GM23338 (cell line): ENCODE measurements at regions not wholly inside any gene's neighbourhood (a gene's known extent, or its start where the extent isn't known, plus 50 kb on each side); places are given as distances from the start of the nearest gene placed in this dataset.

Experiments used
- ATAC-seq: fragments of 200-7000 bp; cut with Tn5 transposase; 3 replicates; pipeline ENCODE4 v1.9.1; 2020
- DNase-seq: peaks from one replicate; pipeline ENCODE4 v3.0.0-alpha.2; 2015; ENCODE audit warnings: low spot score
- H2AFZ ChIP-seq: fragments of 200-600 bp; sonication (generic); 2 replicates; pipeline ENCODE4 v1.8.0; 2016; ENCODE audit warnings: antibody characterized with exemption, mild to moderate bottlenecking, moderate library complexity
- H3F3A ChIP-seq: fragments of 200-600 bp; sonication (generic); replicated peaks from 2 replicates; pipeline ENCODE4 v1.8.0; 2017; ENCODE audit warnings: antibody characterized with exemption, mixed run types, low read depth
- H3K27ac ChIP-seq: fragments of 200-600 bp; sonication (generic); 2 replicates; pipeline ENCODE4 v1.6.1; 2016; ENCODE audit warnings: low read depth
- H3K27me3 ChIP-seq: fragments of 200-600 bp; sonication (generic); 2 replicates; pipeline ENCODE4 v1.8.0; 2016; ENCODE audit warnings: mild to moderate bottlenecking, mixed run types, moderate library complexity; ENCODE audit not compliant: insufficient read depth
- H3K36me3 ChIP-seq: fragments of 200-600 bp; sonication (generic); 2 replicates; pipeline ENCODE4 v1.8.0; 2016; ENCODE audit warnings: mild to moderate bottlenecking; ENCODE audit not compliant: insufficient read depth
- H3K4me1 ChIP-seq: fragments of 200-600 bp; sonication (generic); 2 replicates; pipeline ENCODE4 v1.8.0; 2016; ENCODE audit warnings: mild to moderate bottlenecking, moderate library complexity; ENCODE audit not compliant: insufficient read depth
- H3K4me2 ChIP-seq: fragments of 200-600 bp; sonication (generic); 2 replicates; pipeline ENCODE4 v1.7.1; 2017; ENCODE audit warnings: mixed run types
- H3K4me3 ChIP-seq: fragments of 200-600 bp; sonication (generic); 2 replicates; pipeline ENCODE4 v1.6.1; 2016; ENCODE audit warnings: mixed run types
- H3K79me2 ChIP-seq: fragments of 200-600 bp; sonication (generic); replicated peaks from 2 replicates; pipeline ENCODE4 v1.8.0; 2017; ENCODE audit warnings: mild to moderate bottlenecking; ENCODE audit not compliant: insufficient read depth
- H3K9me2 ChIP-seq: fragments of 200-600 bp; sonication (generic); 2 replicates; pipeline ENCODE4 v1.8.0; 2017; ENCODE audit not compliant: insufficient read depth
- H4K20me1 ChIP-seq: fragments of 200-600 bp; sonication (generic); replicated peaks from 2 replicates; pipeline ENCODE4 v1.8.0; 2017; ENCODE audit warnings: mild to moderate bottlenecking; ENCODE audit not compliant: insufficient read depth
- H3K27ac Mint-ChIP-seq: 2 replicates; pipeline ENCODE4 v1.8.0; 2020; ENCODE audit warnings: inconsistent platforms, mild to moderate bottlenecking, moderate library complexity, mixed read lengths
- H3K27me3 Mint-ChIP-seq: 3 replicates; pipeline ENCODE4 v1.8.0; 2022; ENCODE audit warnings: low read depth, mild to moderate bottlenecking, moderate library complexity, mixed read lengths, inconsistent platforms; ENCODE audit not compliant: insufficient read depth, poor library complexity
- H3K36me3 Mint-ChIP-seq: 3 replicates; pipeline ENCODE4 v1.8.0; 2021; ENCODE audit warnings: low read depth, mild to moderate bottlenecking, inconsistent platforms, moderate library complexity, mixed read lengths
- H3K4me1 Mint-ChIP-seq: 3 replicates; pipeline ENCODE4 v1.8.0; 2020; ENCODE audit warnings: mild to moderate bottlenecking, inconsistent platforms, mixed read lengths
- H3K4me3 Mint-ChIP-seq: 3 replicates; pipeline ENCODE4 v1.8.0; 2021; ENCODE audit warnings: moderate library complexity, mild to moderate bottlenecking, inconsistent platforms, mixed read lengths
- H3K9me3 Mint-ChIP-seq: 3 replicates; pipeline ENCODE4 v1.8.0; 2020; ENCODE audit warnings: moderate library complexity, mild to moderate bottlenecking, inconsistent platforms, mixed read lengths
- CREB1 ChIP-seq: fragments of 250-450 bp; sonication (Bioruptor Pico); IDR thresholded peaks from 2 replicates; pipeline ENCODE4 v1.5.0; 2020; ENCODE audit warnings: low read depth, mild to moderate bottlenecking, moderate library complexity
- EZH2phosphoT487 ChIP-seq: fragments of 200-600 bp; sonication (generic); IDR thresholded peaks from one replicate; pipeline ENCODE4 v1.8.1; 2018; ENCODE audit warnings: antibody characterized with exemption; ENCODE audit not compliant: unreplicated experiment
- JUNB ChIP-seq: IDR thresholded peaks from one replicate; pipeline ENCODE4 v1.6.1; 2016; ENCODE audit warnings: antibody characterized with exemption; ENCODE audit not compliant: unreplicated experiment
- NANOG ChIP-seq: IDR thresholded peaks from 2 replicates; pipeline ENCODE4 v1.6.1; 2016; ENCODE audit warnings: antibody characterized with exemption, borderline replicate concordance
- POLR2AphosphoS5 ChIP-seq: IDR thresholded peaks from 2 replicates; pipeline ENCODE4 v1.6.1; 2016; ENCODE audit warnings: antibody characterized with exemption, low read depth
- STAT1 ChIP-seq: IDR thresholded peaks from one replicate; pipeline ENCODE4 v1.6.1; 2016; ENCODE audit warnings: antibody characterized with exemption; ENCODE audit not compliant: unreplicated experiment
- ZNF114 ChIP-seq: fragments of 250-450 bp; sonication (Bioruptor Pico); IDR thresholded peaks from 2 replicates; pipeline ENCODE4 v1.5.0; 2020; ENCODE audit warnings: mild to moderate bottlenecking, moderate library complexity
- ZNF331 ChIP-seq: fragments of 250-450 bp; sonication (Bioruptor Pico); IDR thresholded peaks from 2 replicates; pipeline ENCODE4 v1.5.0; 2020; ENCODE audit warnings: low read depth, mild to moderate bottlenecking, moderate library complexity
- TF ChIP-seq, protein P1 (sequence below): IDR thresholded peaks from one replicate; pipeline ENCODE4 v1.6.1; 2018; ENCODE audit warnings: antibody characterized with exemption; ENCODE audit not compliant: unreplicated experiment
- TF ChIP-seq, protein P2 (sequence below), 2 experiments: fragments of 200-600 bp in 1 of 2; sonication (generic) in 1 of 2; conservative IDR thresholded peaks; 2 replicates each; pipeline versions ENCODE4 v1.5.1 to v1.6.1; 2016 to 2017; ENCODE audit warnings: antibody characterized with exemption in 2 of 2, low read depth in 2 of 2, mild to moderate bottlenecking in 2 of 2, moderate library complexity in 1 of 2
- TF ChIP-seq, protein P3 (sequence below): IDR thresholded peaks from 2 replicates; pipeline ENCODE4 v1.6.1; 2016; ENCODE audit warnings: antibody characterized with exemption

DNA sequence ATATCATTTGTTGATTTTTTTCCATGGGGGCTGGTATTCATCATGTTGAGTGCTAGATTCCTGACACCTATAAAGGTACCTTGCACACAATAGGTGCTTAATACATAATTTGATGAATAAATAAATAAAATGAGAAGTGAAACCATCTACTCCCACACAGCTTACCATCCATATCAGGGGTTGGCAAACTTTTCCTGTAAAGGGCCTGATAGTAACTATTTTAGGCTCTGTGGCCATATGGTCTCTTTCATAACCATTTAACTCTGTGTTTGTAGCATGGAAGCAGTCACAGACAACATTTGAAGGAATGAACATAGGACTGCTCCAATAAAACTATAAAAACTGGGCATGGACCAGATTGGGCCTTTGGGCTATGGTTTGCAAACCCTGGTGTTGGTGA, 100.3 kb downstream of the GCNT1 start:
- H3K27ac Mint-ChIP-seq, result no peak overlapping the region
- Histone ChIP-seq H2AFZ (no peak overlapping the region), H3K4me1 (peaks cover 4% of the 10 kb centered on the region), H3K27me3 (no peaks in the 10 kb centered on the region), H4K20me1 (no peaks in the 10 kb centered on the region), H3K4me3 (no peak overlapping the region), H3K9me2 (no peaks in the 10 kb centered on the region; the same call in 1 of the 2 replicates), H3K36me3 (no peaks in the 10 kb centered on the region; the same call in 1 of the 2 replicates), H3K27ac (no peak overlapping the region), H3F3A (no peaks in the 10 kb centered on the region), H3K79me2 (no peaks in the 10 kb centered on the region), H3K4me2 (no peak overlapping the region)
- no peak for DNase-seq
- H3K9me3 Mint-ChIP-seq, result no peaks in the 10 kb centered on the region
- H3K4me1 Mint-ChIP-seq, result peaks cover 11% of the 10 kb centered on the region; the same call in 2 of the 3 replicates
- no peak overlapping the region for H3K4me3 Mint-ChIP-seq
- H3K27me3 Mint-ChIP-seq, result peaks cover 2% of the 10 kb centered on the region
- H3K36me3 Mint-ChIP-seq, result no peaks in the 10 kb centered on the region
- no peak for ATAC-seq
- TF ChIP-seq NANOG (no peak), ZNF114 (no peak), ZNF331 (CRISPR knock-in tag) (no peak), CREB1 (CRISPR knock-in tag) (no peak), JUNB (no peak), EZH2phosphoT487 (no peak), STAT1 (no peak)
- TF ChIP-seq, protein P1, sequence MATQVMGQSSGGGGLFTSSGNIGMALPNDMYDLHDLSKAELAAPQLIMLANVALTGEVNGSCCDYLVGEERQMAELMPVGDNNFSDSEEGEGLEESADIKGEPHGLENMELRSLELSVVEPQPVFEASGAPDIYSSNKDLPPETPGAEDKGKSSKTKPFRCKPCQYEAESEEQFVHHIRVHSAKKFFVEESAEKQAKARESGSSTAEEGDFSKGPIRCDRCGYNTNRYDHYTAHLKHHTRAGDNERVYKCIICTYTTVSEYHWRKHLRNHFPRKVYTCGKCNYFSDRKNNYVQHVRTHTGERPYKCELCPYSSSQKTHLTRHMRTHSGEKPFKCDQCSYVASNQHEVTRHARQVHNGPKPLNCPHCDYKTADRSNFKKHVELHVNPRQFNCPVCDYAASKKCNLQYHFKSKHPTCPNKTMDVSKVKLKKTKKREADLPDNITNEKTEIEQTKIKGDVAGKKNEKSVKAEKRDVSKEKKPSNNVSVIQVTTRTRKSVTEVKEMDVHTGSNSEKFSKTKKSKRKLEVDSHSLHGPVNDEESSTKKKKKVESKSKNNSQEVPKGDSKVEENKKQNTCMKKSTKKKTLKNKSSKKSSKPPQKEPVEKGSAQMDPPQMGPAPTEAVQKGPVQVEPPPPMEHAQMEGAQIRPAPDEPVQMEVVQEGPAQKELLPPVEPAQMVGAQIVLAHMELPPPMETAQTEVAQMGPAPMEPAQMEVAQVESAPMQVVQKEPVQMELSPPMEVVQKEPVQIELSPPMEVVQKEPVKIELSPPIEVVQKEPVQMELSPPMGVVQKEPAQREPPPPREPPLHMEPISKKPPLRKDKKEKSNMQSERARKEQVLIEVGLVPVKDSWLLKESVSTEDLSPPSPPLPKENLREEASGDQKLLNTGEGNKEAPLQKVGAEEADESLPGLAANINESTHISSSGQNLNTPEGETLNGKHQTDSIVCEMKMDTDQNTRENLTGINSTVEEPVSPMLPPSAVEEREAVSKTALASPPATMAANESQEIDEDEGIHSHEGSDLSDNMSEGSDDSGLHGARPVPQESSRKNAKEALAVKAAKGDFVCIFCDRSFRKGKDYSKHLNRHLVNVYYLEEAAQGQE, result no peak
- TF ChIP-seq, protein P2, sequence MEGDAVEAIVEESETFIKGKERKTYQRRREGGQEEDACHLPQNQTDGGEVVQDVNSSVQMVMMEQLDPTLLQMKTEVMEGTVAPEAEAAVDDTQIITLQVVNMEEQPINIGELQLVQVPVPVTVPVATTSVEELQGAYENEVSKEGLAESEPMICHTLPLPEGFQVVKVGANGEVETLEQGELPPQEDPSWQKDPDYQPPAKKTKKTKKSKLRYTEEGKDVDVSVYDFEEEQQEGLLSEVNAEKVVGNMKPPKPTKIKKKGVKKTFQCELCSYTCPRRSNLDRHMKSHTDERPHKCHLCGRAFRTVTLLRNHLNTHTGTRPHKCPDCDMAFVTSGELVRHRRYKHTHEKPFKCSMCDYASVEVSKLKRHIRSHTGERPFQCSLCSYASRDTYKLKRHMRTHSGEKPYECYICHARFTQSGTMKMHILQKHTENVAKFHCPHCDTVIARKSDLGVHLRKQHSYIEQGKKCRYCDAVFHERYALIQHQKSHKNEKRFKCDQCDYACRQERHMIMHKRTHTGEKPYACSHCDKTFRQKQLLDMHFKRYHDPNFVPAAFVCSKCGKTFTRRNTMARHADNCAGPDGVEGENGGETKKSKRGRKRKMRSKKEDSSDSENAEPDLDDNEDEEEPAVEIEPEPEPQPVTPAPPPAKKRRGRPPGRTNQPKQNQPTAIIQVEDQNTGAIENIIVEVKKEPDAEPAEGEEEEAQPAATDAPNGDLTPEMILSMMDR (conservative IDR thresholded peaks at IDR 0.05; ENCODE audit: low read depth in 2 of 2), result no peak

DNA sequence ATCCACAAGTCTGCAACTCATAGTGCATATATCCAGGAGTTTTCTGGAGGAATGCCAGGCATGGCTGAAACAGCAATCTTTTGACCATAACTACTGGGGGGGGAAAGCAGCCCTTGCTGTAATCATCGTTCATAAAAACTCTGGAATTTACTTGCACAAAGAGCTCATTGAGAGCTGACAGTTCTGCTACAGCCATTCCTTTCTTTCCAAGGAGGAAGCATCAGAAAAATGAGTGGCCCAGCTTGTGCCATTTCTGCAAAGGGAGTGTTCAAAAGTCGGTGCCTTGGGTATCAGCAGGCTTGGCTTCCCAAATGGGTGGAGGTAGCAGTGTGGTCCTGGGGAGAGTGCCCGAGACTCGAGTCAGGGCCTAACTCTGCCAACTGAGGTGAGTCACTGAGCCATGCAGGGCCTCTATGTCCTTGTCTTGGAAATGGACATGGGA, 101.5 kb downstream of the GCNT1 start:
- ATAC-seq (no peak), DNase-seq (no peak)
- no peak overlapping the region for H3K4me2 ChIP-seq
- no peaks in the 10 kb centered on the region for H3K36me3 Mint-ChIP-seq
- no peaks in the 10 kb centered on the region for H3K79me2 ChIP-seq
- H3K36me3 ChIP-seq, result no peaks in the 10 kb centered on the region; the same call in 1 of the 2 replicates
- H4K20me1 ChIP-seq, result no peaks in the 10 kb centered on the region
- H3K9me2 ChIP-seq, result no peaks in the 10 kb centered on the region; the same call in 1 of the 2 replicates
- peaks cover 2% of the 10 kb centered on the region for H3K27me3 Mint-ChIP-seq
- no peaks in the 10 kb centered on the region for H3F3A ChIP-seq
- H3K4me3 Mint-ChIP-seq, result no peak overlapping the region
- H3K4me1 ChIP-seq, result peaks cover 4% of the 10 kb centered on the region
- H3K4me3 ChIP-seq, result no peak overlapping the region
- no peak overlapping the region for H3K27ac Mint-ChIP-seq
- no peaks in the 10 kb centered on the region for H3K27me3 ChIP-seq
- H3K27ac ChIP-seq, result no peak overlapping the region
- no peaks in the 10 kb centered on the region for H3K9me3 Mint-ChIP-seq
- H3K4me1 Mint-ChIP-seq, result peaks cover 11% of the 10 kb centered on the region; the same call in 2 of the 3 replicates
- peak overlapping the region; percentile 70; the same call in 1 of the 2 replicates for H2AFZ ChIP-seq
- no peak for TF ChIP-seq EZH2phosphoT487
- TF ChIP-seq NANOG, result no peak
- no peak for TF ChIP-seq POLR2AphosphoS5
- no peak for TF ChIP-seq ZNF114
- no peak for TF ChIP-seq JUNB
- TF ChIP-seq, protein P3, sequence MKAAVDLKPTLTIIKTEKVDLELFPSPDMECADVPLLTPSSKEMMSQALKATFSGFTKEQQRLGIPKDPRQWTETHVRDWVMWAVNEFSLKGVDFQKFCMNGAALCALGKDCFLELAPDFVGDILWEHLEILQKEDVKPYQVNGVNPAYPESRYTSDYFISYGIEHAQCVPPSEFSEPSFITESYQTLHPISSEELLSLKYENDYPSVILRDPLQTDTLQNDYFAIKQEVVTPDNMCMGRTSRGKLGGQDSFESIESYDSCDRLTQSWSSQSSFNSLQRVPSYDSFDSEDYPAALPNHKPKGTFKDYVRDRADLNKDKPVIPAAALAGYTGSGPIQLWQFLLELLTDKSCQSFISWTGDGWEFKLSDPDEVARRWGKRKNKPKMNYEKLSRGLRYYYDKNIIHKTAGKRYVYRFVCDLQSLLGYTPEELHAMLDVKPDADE, result no peak
